CD14-positive monocyte (primary cell): ENCODE measurements at regions not wholly inside any gene's neighbourhood (a gene's known extent, or its start where the extent isn't known, plus 50 kb on each side); places are given as distances from the start of the nearest gene placed in this dataset.

Experiments
- DNase-seq, 3 donors: peaks; one replicate each; pipeline ENCODE4 v3.0.0-alpha.2; 2011 to 2022
- H2AFZ ChIP-seq: 2 replicates; pipeline ENCODE4 v1.6.0; 2012; ENCODE audit warnings: mild to moderate bottlenecking, low read depth, low read length, inconsistent platforms; ENCODE audit not compliant: insufficient read depth, poor library complexity, severe bottlenecking
- H3K27ac ChIP-seq, 2 donors: 1 replicate in 1 of 2; 2 replicates in 1 of 2; pipeline ENCODE4 v1.5.1; 2012 to 2013; ENCODE audit warnings: low read length in 2 of 2, control low read depth in 1 of 2, inconsistent platforms in 1 of 2, low read depth in 1 of 2, mild to moderate bottlenecking in 1 of 2
- H3K27me3 ChIP-seq, 2 donors: one replicate each; pipeline versions ENCODE4 v1.6.0 to v1.6.1; 2011 to 2013; ENCODE audit warnings: low read length in 2 of 2; ENCODE audit not compliant: control insufficient read depth in 2 of 2, insufficient read depth in 2 of 2
- H3K36me3 ChIP-seq, 2 donors: replicated peaks in 1 of 2; 1 replicate in 1 of 2; 2 replicates in 1 of 2; pipeline versions ENCODE4 v1.5.1 to v1.6.1; 2012 to 2013; ENCODE audit warnings: low read length in 2 of 2, control low read depth in 1 of 2, inconsistent platforms in 1 of 2, mild to moderate bottlenecking in 1 of 2; ENCODE audit not compliant: insufficient read depth in 2 of 2, control insufficient read depth in 1 of 2
- H3K4me1 ChIP-seq, 2 donors: 1 replicate in 1 of 2; 2 replicates in 1 of 2; pipeline versions ENCODE4 v1.5.1 to v1.6.1; 2012 to 2013; ENCODE audit warnings: low read length in 2 of 2, control low read depth in 1 of 2, inconsistent platforms in 1 of 2, mild to moderate bottlenecking in 1 of 2, moderate library complexity in 1 of 2; ENCODE audit not compliant: insufficient read depth in 2 of 2, control insufficient read depth in 1 of 2
- H3K4me2 ChIP-seq: replicated peaks from 2 replicates; pipeline ENCODE3; 2012; ENCODE audit warnings: low read length, moderate library complexity, mild to moderate bottlenecking; ENCODE audit not compliant: poor library complexity, severe bottlenecking; ENCODE audit errors: extremely low read depth
- H3K4me3 ChIP-seq, 3 experiments: fragments of 200-600 bp in 1 of 3; sonication (generic) in 1 of 3; replicated peaks in 1 of 3; 1 replicate in 2 of 3; 2 replicates in 1 of 3; pipeline ENCODE4 v1.5.1; 2011 to 2013; ENCODE audit warnings: low read length in 3 of 3, mild to moderate bottlenecking in 3 of 3, control low read depth in 2 of 3, low read depth in 2 of 3, inconsistent platforms in 1 of 3, moderate library complexity in 1 of 3
- H3K79me2 ChIP-seq: 2 replicates; pipeline ENCODE4 v1.6.0; 2012; ENCODE audit warnings: mild to moderate bottlenecking, control low read depth, inconsistent platforms, low read length, moderate library complexity; ENCODE audit not compliant: insufficient read depth
- H3K9ac ChIP-seq: 2 replicates; pipeline ENCODE4 v1.6.0; 2017; ENCODE audit warnings: low read length, mild to moderate bottlenecking; ENCODE audit not compliant: insufficient read depth, poor library complexity, severe bottlenecking
- H3K9me3 ChIP-seq, 2 donors: replicated peaks in 1 of 2; 1 replicate in 1 of 2; 2 replicates in 1 of 2; pipeline versions ENCODE4 v1.5.1 to v1.6.1; 2012 to 2013; ENCODE audit warnings: low read length in 2 of 2, control low read depth in 1 of 2; ENCODE audit not compliant: control insufficient read depth in 1 of 2, insufficient read depth in 1 of 2
- H4K20me1 ChIP-seq: 2 replicates; pipeline ENCODE4 v1.6.0; 2012; ENCODE audit warnings: mild to moderate bottlenecking, low read length, control low read depth, moderate library complexity; ENCODE audit not compliant: insufficient read depth
- H3K27ac Mint-ChIP-seq, 7 donors: one replicate each; pipeline ENCODE4 v1.8.0; 2020; ENCODE audit warnings: mild to moderate bottlenecking in 7 of 7, mixed read lengths in 7 of 7, moderate library complexity in 6 of 7, inconsistent platforms in 2 of 7
- H3K27me3 Mint-ChIP-seq, 3 donors: one replicate each; pipeline ENCODE4 v1.8.0; 2021 to 2022; ENCODE audit warnings: low read depth in 3 of 3, mild to moderate bottlenecking in 3 of 3, mixed read lengths in 3 of 3, moderate library complexity in 3 of 3, inconsistent platforms in 1 of 3
- H3K36me3 Mint-ChIP-seq, 2 donors: one replicate each; pipeline ENCODE4 v1.8.0; 2020; ENCODE audit warnings: mixed read lengths in 2 of 2, inconsistent platforms in 1 of 2, mild to moderate bottlenecking in 1 of 2
- H3K4me1 Mint-ChIP-seq: one replicate; pipeline ENCODE4 v1.8.0; 2020; ENCODE audit warnings: mild to moderate bottlenecking, mixed read lengths
- H3K4me3 Mint-ChIP-seq, 2 donors: one replicate each; pipeline ENCODE4 v1.8.0; 2020; ENCODE audit warnings: mild to moderate bottlenecking in 2 of 2, mixed read lengths in 2 of 2, moderate library complexity in 1 of 2
- H3K9me3 Mint-ChIP-seq, 7 donors: one replicate each; pipeline ENCODE4 v1.8.0; 2020 to 2022; ENCODE audit warnings: mixed read lengths in 7 of 7, mild to moderate bottlenecking in 6 of 7, moderate library complexity in 6 of 7, inconsistent platforms in 2 of 7
- WGBS: methylation state at CpG from one replicate; pipeline ENCODE4 v1.1.5; 2013; ENCODE audit warnings: missing lambda C conversion rate; ENCODE audit not compliant: insufficient coverage; 5-methylcytosine and 5-hydroxymethylcytosine counted together
- intact Hi-C, 2 donors: fragments of 100-400 bp; cut with micrococcal nuclease; formaldehyde crosslinking; loops; one replicate each; pipeline versions ENCODE4 v1.15.0 to v1.15.1; 2023
- TF ChIP-seq, protein P1 (sequence below): fragments of 200-600 bp; IDR thresholded peaks from one replicate; pipeline ENCODE4 v1.8.0; 2022; ENCODE audit warnings: antibody characterized with exemption, mild to moderate bottlenecking

DNA sequence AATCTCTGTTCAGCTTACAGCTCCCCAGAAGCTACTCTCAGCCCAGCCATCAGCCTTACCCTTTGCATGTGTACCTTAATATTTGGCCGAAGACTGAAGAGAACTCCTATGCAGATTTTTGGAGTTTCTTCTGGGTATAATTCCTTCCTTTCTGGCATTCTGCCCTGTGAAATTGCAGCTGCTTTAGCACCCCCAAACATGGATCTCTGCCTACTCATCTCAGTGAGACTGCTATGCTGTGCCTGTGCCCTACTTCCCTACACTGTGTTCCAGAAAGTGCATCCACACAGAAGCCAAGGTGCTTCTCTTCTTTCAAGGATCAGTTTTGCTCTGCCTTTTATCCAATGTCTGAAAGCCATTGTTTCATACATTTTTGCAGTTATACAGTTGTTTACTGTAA lies 81.6 kb downstream of the NPY start:
- H3K27me3 ChIP-seq: no peaks in the 10 kb centered on the region
- WGBS: 100% methylated on average over 1 of the region's 1 CpG

DNA sequence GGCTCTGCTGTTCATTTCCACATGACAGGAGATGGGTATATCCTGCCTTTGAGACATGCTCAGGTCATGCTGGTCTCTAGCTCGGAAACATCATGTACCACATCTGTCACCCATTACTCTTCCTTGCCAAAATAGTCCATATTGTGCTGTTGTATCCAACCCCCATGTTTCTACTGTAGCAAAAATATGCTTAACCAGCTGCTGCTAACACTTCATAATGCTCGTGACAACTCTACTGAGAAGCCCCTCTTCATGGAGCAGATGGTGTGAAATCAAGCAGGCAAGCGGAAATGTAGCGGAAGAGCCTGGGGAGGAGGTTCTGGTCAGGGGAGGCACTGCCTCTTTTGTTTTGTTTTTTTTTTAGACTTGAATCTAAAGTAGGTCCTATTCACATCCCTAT lies 82.9 kb downstream of the NPY start:
- Histone ChIP-seq H3K27me3 (no peaks in the 10 kb centered on the region), H3K4me2 (no peak overlapping the region), H2AFZ (no peak overlapping the region), H3K4me3 (no peak overlapping the region), H3K4me1 (no peaks in the 10 kb centered on the region), H3K9me3 (no peaks in the 10 kb centered on the region), H3K79me2 (no peaks in the 10 kb centered on the region), H4K20me1 (no peaks in the 10 kb centered on the region), H3K9ac (no peak overlapping the region), H3K27ac (no peak overlapping the region), H3K36me3 (no peaks in the 10 kb centered on the region)
- Mint-ChIP-seq H3K27ac (no peak overlapping the region), H3K4me3 (no peak overlapping the region), H3K27me3 (peaks cover 0 to 2% (median under 1%) of the 10 kb centered on the region in 3 donors), H3K4me1 (no peaks in the 10 kb centered on the region), H3K36me3 (no peaks in the 10 kb centered on the region), H3K9me3 (peaks cover 3 to 10% (median 7%) of the 10 kb centered on the region in 7 donors)
- intact Hi-C loops: no loop called here
- no peak for DNase-seq
- WGBS: 75% methylated on average over 1 of the region's 4 CpGs
- TF ChIP-seq, protein P1, sequence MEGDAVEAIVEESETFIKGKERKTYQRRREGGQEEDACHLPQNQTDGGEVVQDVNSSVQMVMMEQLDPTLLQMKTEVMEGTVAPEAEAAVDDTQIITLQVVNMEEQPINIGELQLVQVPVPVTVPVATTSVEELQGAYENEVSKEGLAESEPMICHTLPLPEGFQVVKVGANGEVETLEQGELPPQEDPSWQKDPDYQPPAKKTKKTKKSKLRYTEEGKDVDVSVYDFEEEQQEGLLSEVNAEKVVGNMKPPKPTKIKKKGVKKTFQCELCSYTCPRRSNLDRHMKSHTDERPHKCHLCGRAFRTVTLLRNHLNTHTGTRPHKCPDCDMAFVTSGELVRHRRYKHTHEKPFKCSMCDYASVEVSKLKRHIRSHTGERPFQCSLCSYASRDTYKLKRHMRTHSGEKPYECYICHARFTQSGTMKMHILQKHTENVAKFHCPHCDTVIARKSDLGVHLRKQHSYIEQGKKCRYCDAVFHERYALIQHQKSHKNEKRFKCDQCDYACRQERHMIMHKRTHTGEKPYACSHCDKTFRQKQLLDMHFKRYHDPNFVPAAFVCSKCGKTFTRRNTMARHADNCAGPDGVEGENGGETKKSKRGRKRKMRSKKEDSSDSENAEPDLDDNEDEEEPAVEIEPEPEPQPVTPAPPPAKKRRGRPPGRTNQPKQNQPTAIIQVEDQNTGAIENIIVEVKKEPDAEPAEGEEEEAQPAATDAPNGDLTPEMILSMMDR: no peak

More for the DNA sequence above, 81.6 kb downstream of the NPY start:
- no peak for DNase-seq
- H3K36me3 Mint-ChIP-seq: no peaks in the 10 kb centered on the region
- Histone ChIP-seq H3K4me1 (no peaks in the 10 kb centered on the region), H3K27ac (no peak overlapping the region), H2AFZ (no peak overlapping the region), H3K36me3 (no peaks in the 10 kb centered on the region), H3K79me2 (no peaks in the 10 kb centered on the region), H4K20me1 (no peaks in the 10 kb centered on the region), H3K9me3 (no peaks in the 10 kb centered on the region), H3K4me3 (no peak overlapping the region), H3K4me2 (no peak overlapping the region), H3K9ac (no peak overlapping the region)
- peaks cover 0 to 2% (median 2%) of the 10 kb centered on the region in 3 donors for H3K27me3 Mint-ChIP-seq
- no peaks in the 10 kb centered on the region for H3K4me1 Mint-ChIP-seq
- H3K4me3 Mint-ChIP-seq: no peak overlapping the region
- intact Hi-C loops: no loop called here
- no peak overlapping the region for H3K27ac Mint-ChIP-seq
- H3K9me3 Mint-ChIP-seq: peaks cover 3 to 10% (median 7%) of the 10 kb centered on the region in 7 donors
- TF ChIP-seq, protein P1: no peak
